Endometrium (tissue), 2 donors: ENCODE measurements at regions not wholly inside any gene's neighbourhood (a gene's known extent, or its start where the extent isn't known, plus 50 kb on each side); places are given as distances from the start of the nearest gene placed in this dataset.

Experiments used
- FAIRE-seq: peaks from 2 replicates; lab custom pipeline; 2012; peaks lifted over from hg19 to GRCh38; lab: Jason Lieb, UNC
- donor health status: control.
- donor health status: control.

- FAIRE-seq = no peak
These were observed 1095.1 kb downstream of the GALC start for GRCh38 chr14:86897704-86898513.

- FAIRE-seq = no peak
These were observed 1095.8 kb downstream of the GALC start for GRCh38 chr14:86897224-86897623.

GRCh38 chr14:86896701-86897100 is 1096.3 kb downstream of the GALC start:
- FAIRE-seq = no peak

- FAIRE-seq = no peak
These were observed 1100.6 kb downstream of the GALC start for GRCh38 chr14:86892152-86892956.

GRCh38 chr14:86885280-86885679 is 1107.7 kb downstream of the GALC start:
- no peak for FAIRE-seq

GRCh38 chr14:86884498-86884897 is 1108.5 kb downstream of the GALC start:
- no peak for FAIRE-seq

GRCh38 chr14:86882818-86883217 is 1110.2 kb downstream of the GALC start:
- FAIRE-seq = no peak

- FAIRE-seq = no peak
These were observed 1127.0 kb downstream of the GALC start for GRCh38 chr14:86865934-86866333.

GRCh38 chr14:86858591-86858990 is 1134.4 kb downstream of the GALC start:
- no peak for FAIRE-seq

GRCh38 chr14:86858031-86858430 is 1135.0 kb downstream of the GALC start:
- peak; percentile 51 for FAIRE-seq

GRCh38 chr14:86852530-86852929 is 1140.5 kb downstream of the GALC start:
- FAIRE-seq = no peak

- no peak for FAIRE-seq
These were observed 1145.8 kb downstream of the GALC start for GRCh38 chr14:86847140-86847539.

GRCh38 chr14:86838363-86838762 is 1154.6 kb downstream of the GALC start:
- no peak for FAIRE-seq

GRCh38 chr14:86826661-86827060 is 1166.3 kb downstream of the GALC start:
- no peak for FAIRE-seq

- FAIRE-seq = no peak
These were observed 1168.8 kb downstream of the GALC start for GRCh38 chr14:86824167-86824566.

- no peak for FAIRE-seq
These were observed 1169.4 kb downstream of the GALC start for GRCh38 chr14:86823581-86823980.

GRCh38 chr14:86815341-86815740 is 1177.6 kb downstream of the GALC start:
- no peak for FAIRE-seq

GRCh38 chr14:86802726-86803125 is 1190.3 kb downstream of the GALC start:
- no peak for FAIRE-seq

GRCh38 chr14:86799244-86799647 is 1193.7 kb downstream of the GALC start:
- no peak for FAIRE-seq

- FAIRE-seq = no peak
These were observed 1194.7 kb downstream of the GALC start for GRCh38 chr14:86798330-86798729.

- FAIRE-seq = no peak
These were observed 1196.0 kb downstream of the GALC start for GRCh38 chr14:86797075-86797351.

- peak; percentile 95 for FAIRE-seq
These were observed 1196.5 kb downstream of the GALC start for GRCh38 chr14:86796221-86797074.

- FAIRE-seq = no peak
These were observed 1198.3 kb downstream of the GALC start for GRCh38 chr14:86794689-86795088.
